K562 (cell line): ENCODE measurements at regions not wholly inside any gene's neighbourhood (a gene's known extent, or its start where the extent isn't known, plus 50 kb on each side); places are given as distances from the start of the nearest gene placed in this dataset.

ENCODE experiments used
- MECOM ChIP-seq: fragments of 250-450 bp; sonication (Bioruptor Pico); IDR thresholded peaks from 2 replicates; pipeline ENCODE4 v1.8.0; 2022; ENCODE audit warnings: inconsistent platforms
- POLR2A ChIP-seq: fragments of 450-650 bp; conservative IDR thresholded peaks from 2 replicates; pipeline ENCODE4 v1.6.1; 2016
- UBTF ChIP-seq, 2 experiments: IDR thresholded peaks; 2 replicates each; pipeline ENCODE4 v1.6.1; 2012; ENCODE audit warnings: improper control_type of control experiment in 2 of 2, low read depth in 2 of 2, low read length in 2 of 2, borderline replicate concordance in 1 of 2

- TF ChIP-seq MECOM (CRISPR knock-in tag) (no peak), POLR2A (no peak), UBTF (IDR thresholded peaks at IDR 0.05; ENCODE audit: borderline replicate concordance in 1 of 2, low read depth in 2 of 2, low read length in 2 of 2) (no peak)
Observed at GRCh38 chr1:228851193-228851592, 115.9 kb downstream of the RHOU start.
